ENCODE measurements at regions not wholly inside any gene's neighbourhood (a gene's known extent, or its start where the extent isn't known, plus 50 kb on each side); places are given as distances from the start of the nearest gene placed in this dataset.

GRCh38 chr20:24813936-24814335 lies 135.1 kb upstream of the CST7 start:
- Mint-ChIP-seq H3K9me3 (peaks cover 3% of the 10 kb centered on the region), H3K27ac (no peak overlapping the region), H3K4me1 (peaks cover 2% of the 10 kb centered on the region), H3K27me3 (ENCODE audit: insufficient read depth, low read depth) (peaks cover 15% of the 10 kb centered on the region), H3K36me3 (no peaks in the 10 kb centered on the region), H3K4me3 (no peak overlapping the region)
- no peak overlapping the region for H3K9ac ChIP-seq
- no peak overlapping the region for H3K4me2 ChIP-seq
- H3K27me3 ChIP-seq = no peaks in the 10 kb centered on the region
- H3K27ac ChIP-seq = no peak overlapping the region
- no peaks in the 10 kb centered on the region for H3K9me3 ChIP-seq (ENCODE audit: low read depth)
- no peaks in the 10 kb centered on the region for H3K4me1 ChIP-seq
- H2AFZ ChIP-seq (replicated peaks) = no peak overlapping the region
- TF ChIP-seq CTCF (IDR thresholded peaks at IDR 0.05) = no peak
- TF ChIP-seq EZH2 (IDR thresholded peaks at IDR 0.05) = no peak
- TF ChIP-seq EZH2phosphoT487 (IDR thresholded peaks at IDR 0.05) = no peak
- no peaks in the 10 kb centered on the region for H3F3A ChIP-seq (ENCODE audit: low read depth)
- no peaks in the 10 kb centered on the region for H3K79me2 ChIP-seq (ENCODE audit: low read depth)
- no peak for DNase-seq (ENCODE audit: low spot score)
- no peaks in the 10 kb centered on the region for H4K20me1 ChIP-seq (ENCODE audit: low read depth)
- no peak overlapping the region for H3K4me3 ChIP-seq
- H3K36me3 ChIP-seq = no peaks in the 10 kb centered on the region

DNA sequence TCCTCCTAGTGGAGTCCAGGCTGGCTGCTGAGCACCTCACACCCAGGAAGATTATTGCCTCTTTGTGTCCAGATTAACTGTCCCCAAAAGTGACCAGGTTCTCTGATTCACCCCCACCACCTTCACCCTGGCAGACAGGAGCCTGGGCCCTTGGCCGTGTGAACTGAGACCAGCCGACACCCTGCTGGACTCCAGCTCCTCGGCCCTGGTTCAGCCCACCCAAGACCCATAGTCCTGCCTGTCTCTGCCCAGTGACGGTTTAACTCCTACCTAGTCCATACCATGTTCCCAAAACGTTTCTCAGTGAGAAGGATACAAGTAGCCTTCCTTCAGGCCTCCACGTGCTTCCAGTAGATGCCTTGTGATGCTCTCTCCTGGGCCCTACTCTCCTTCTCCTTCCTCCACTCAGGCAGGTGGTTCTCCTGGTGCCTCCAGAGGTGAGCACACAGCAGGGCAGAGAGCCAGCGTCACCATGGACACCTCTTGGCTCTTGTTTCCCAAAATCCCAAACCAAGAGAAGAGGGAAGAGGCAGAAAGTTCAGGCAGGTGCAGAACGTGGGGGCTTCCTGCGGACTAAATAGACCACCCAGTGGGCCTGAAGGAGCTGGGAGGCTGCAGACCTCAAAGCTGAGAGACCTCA lies 134.4 kb upstream of the CST7 start:
- no peak overlapping the region for H3K4me3 ChIP-seq
- H3K27me3 Mint-ChIP-seq (ENCODE audit: insufficient read depth, low read depth) = peaks cover 13% of the 10 kb centered on the region
- no peak overlapping the region for H3K4me2 ChIP-seq
- H3K36me3 Mint-ChIP-seq = no peaks in the 10 kb centered on the region
- no peaks in the 10 kb centered on the region for H3K4me1 ChIP-seq
- H4K20me1 ChIP-seq (ENCODE audit: low read depth) = no peaks in the 10 kb centered on the region
- no peak for TF ChIP-seq EZH2 (IDR thresholded peaks at IDR 0.05)
- no peak for TF ChIP-seq CTCF (IDR thresholded peaks at IDR 0.05)
- TF ChIP-seq EZH2phosphoT487 (IDR thresholded peaks at IDR 0.05) = no peak
- no peaks in the 10 kb centered on the region for H3K27me3 ChIP-seq
- H3K9me3 ChIP-seq (ENCODE audit: low read depth) = no peaks in the 10 kb centered on the region
- H3K36me3 ChIP-seq = no peaks in the 10 kb centered on the region
- no peak for DNase-seq (ENCODE audit: low spot score)
- no peak overlapping the region for H3K9ac ChIP-seq
- no peak overlapping the region for H3K27ac ChIP-seq
- peaks cover 3% of the 10 kb centered on the region for H3K9me3 Mint-ChIP-seq
- H3K79me2 ChIP-seq (ENCODE audit: low read depth) = no peaks in the 10 kb centered on the region
- H2AFZ ChIP-seq (replicated peaks) = no peak overlapping the region
- H3K4me3 Mint-ChIP-seq = no peak overlapping the region
- H3K27ac Mint-ChIP-seq = no peak overlapping the region
- H3K4me1 Mint-ChIP-seq = no peaks in the 10 kb centered on the region
- no peaks in the 10 kb centered on the region for H3F3A ChIP-seq (ENCODE audit: low read depth)

DNA sequence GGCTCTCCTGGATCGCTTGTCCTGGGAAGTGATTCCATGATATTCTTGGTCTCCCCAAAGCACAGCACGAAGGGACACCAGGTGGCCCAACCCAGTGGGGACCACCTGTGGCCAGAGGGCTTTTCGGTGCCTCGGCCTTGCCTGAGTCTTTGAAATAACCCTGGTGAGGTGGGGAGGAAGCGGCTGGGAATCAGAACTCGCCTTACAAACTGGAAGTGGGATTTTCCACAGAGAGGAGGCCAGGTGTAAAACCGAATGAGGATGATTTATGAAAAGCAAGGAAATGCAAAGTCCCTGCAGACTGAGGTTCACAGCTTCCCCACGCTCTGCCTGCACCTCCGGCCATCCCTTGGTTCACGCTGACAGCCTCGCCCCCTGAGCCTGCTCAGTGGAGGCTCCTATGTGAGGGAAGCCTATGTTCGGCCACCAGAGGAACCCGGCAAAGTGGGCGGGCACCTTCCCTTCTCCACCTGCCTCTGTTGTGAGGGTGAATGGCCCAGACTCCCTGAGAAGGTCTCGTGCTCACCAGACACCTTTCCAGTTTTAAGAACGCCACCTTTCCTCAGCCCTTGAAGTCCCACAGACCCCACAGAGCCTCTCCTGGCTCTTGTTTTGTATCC lies 133.8 kb upstream of the CST7 start:
- peaks cover 12% of the 10 kb centered on the region for H3K27me3 Mint-ChIP-seq (ENCODE audit: insufficient read depth, low read depth)
- Histone ChIP-seq H3F3A (ENCODE audit: low read depth) (no peaks in the 10 kb centered on the region), H3K4me1 (no peaks in the 10 kb centered on the region), H3K79me2 (ENCODE audit: low read depth) (no peaks in the 10 kb centered on the region), H3K4me2 (no peak overlapping the region), H2AFZ (replicated peaks) (no peak overlapping the region), H3K27me3 (no peaks in the 10 kb centered on the region), H4K20me1 (ENCODE audit: low read depth) (no peaks in the 10 kb centered on the region), H3K27ac (no peak overlapping the region), H3K4me3 (no peak overlapping the region), H3K9ac (no peak overlapping the region), H3K36me3 (no peaks in the 10 kb centered on the region), H3K9me3 (ENCODE audit: low read depth) (no peaks in the 10 kb centered on the region)
- no peak overlapping the region for H3K4me3 Mint-ChIP-seq
- H3K27ac Mint-ChIP-seq = no peak overlapping the region
- H3K4me1 Mint-ChIP-seq = no peaks in the 10 kb centered on the region
- H3K9me3 Mint-ChIP-seq = peaks cover 3% of the 10 kb centered on the region
- H3K36me3 Mint-ChIP-seq = no peaks in the 10 kb centered on the region
- TF ChIP-seq EZH2 (IDR thresholded peaks at IDR 0.05) = no peak
- TF ChIP-seq CTCF (IDR thresholded peaks at IDR 0.05) = no peak
- no peak for TF ChIP-seq EZH2phosphoT487 (IDR thresholded peaks at IDR 0.05)
- no peak for DNase-seq (ENCODE audit: low spot score)

Measured in neural progenitor cell (in vitro differentiated cells).